ENCODE measurements at regions not wholly inside any gene's neighbourhood (a gene's known extent, or its start where the extent isn't known, plus 50 kb on each side); places are given as distances from the start of the nearest gene placed in this dataset.

GRCh38 chr12:87381742-87382141, 647.5 kb downstream of the C12orf50 start:
- no peak overlapping the region for H2AFZ ChIP-seq
- no peak overlapping the region for H3K9ac ChIP-seq
- no peak overlapping the region for H3K4me3 ChIP-seq (ENCODE audit: low read depth, low read length)
- no peaks in the 10 kb centered on the region for H3K4me1 ChIP-seq
- no peak overlapping the region for H3K4me2 ChIP-seq (ENCODE audit: low read length)
- H3K9me3 ChIP-seq (ENCODE audit: control insufficient read depth, low read length) = no peaks in the 10 kb centered on the region
- no peaks in the 10 kb centered on the region for H3K79me2 ChIP-seq
- no peak overlapping the region for H3K27ac ChIP-seq
- no peaks in the 10 kb centered on the region for H3K36me3 ChIP-seq (ENCODE audit: control insufficient read depth, insufficient read depth, low read length)
- TF ChIP-seq CTCF (IDR thresholded peaks at IDR 0.05) = no peak
- no peaks in the 10 kb centered on the region for H3K27me3 ChIP-seq (ENCODE audit: control insufficient read depth, insufficient read depth, low read length)

- Histone ChIP-seq H3K36me3 (ENCODE audit: control insufficient read depth, insufficient read depth, low read length) (no peaks in the 10 kb centered on the region), H3K4me2 (ENCODE audit: low read length) (no peak overlapping the region), H3K9me3 (ENCODE audit: control insufficient read depth, low read length) (no peaks in the 10 kb centered on the region), H3K79me2 (no peaks in the 10 kb centered on the region), H3K4me1 (no peaks in the 10 kb centered on the region), H2AFZ (no peak overlapping the region), H3K27me3 (ENCODE audit: control insufficient read depth, insufficient read depth, low read length) (no peaks in the 10 kb centered on the region), H3K27ac (no peak overlapping the region), H3K9ac (no peak overlapping the region), H3K4me3 (ENCODE audit: low read depth, low read length) (no peak overlapping the region)
- no peak for TF ChIP-seq CTCF (IDR thresholded peaks at IDR 0.05)
Observed at GRCh38 chr12:87378526-87378925, 650.7 kb downstream of the C12orf50 start.

GRCh38 chr12:87376722-87377121, 652.5 kb downstream of the C12orf50 start:
- Histone ChIP-seq H3K27me3 (ENCODE audit: control insufficient read depth, insufficient read depth, low read length) (no peaks in the 10 kb centered on the region), H3K79me2 (no peaks in the 10 kb centered on the region), H3K9ac (no peak overlapping the region), H3K9me3 (ENCODE audit: control insufficient read depth, low read length) (no peaks in the 10 kb centered on the region), H3K36me3 (ENCODE audit: control insufficient read depth, insufficient read depth, low read length) (no peaks in the 10 kb centered on the region), H3K4me3 (ENCODE audit: low read depth, low read length) (no peak overlapping the region), H3K4me1 (no peaks in the 10 kb centered on the region), H3K4me2 (ENCODE audit: low read length) (no peak overlapping the region), H3K27ac (no peak overlapping the region), H2AFZ (no peak overlapping the region)
- TF ChIP-seq CTCF (IDR thresholded peaks at IDR 0.05) = no peak

- no peak overlapping the region for H3K27ac ChIP-seq
- TF ChIP-seq CTCF (IDR thresholded peaks at IDR 0.05) = no peak
Observed at GRCh38 chr12:87369161-87369560, 660.0 kb downstream of the C12orf50 start.

GRCh38 chr12:87368259-87368658, 660.9 kb downstream of the C12orf50 start:
- no peaks in the 10 kb centered on the region for H3K79me2 ChIP-seq
- H3K27ac ChIP-seq = no peak overlapping the region
- H3K9me3 ChIP-seq (ENCODE audit: control insufficient read depth, low read length) = no peaks in the 10 kb centered on the region
- no peaks in the 10 kb centered on the region for H3K36me3 ChIP-seq (ENCODE audit: control insufficient read depth, insufficient read depth, low read length)
- no peak overlapping the region for H3K4me3 ChIP-seq (ENCODE audit: low read depth, low read length)
- H2AFZ ChIP-seq = no peak overlapping the region
- H3K27me3 ChIP-seq (ENCODE audit: control insufficient read depth, insufficient read depth, low read length) = no peaks in the 10 kb centered on the region
- no peaks in the 10 kb centered on the region for H3K4me1 ChIP-seq
- H3K4me2 ChIP-seq (ENCODE audit: low read length) = no peak overlapping the region
- no peak for TF ChIP-seq CTCF (IDR thresholded peaks at IDR 0.05)
- H3K9ac ChIP-seq = no peak overlapping the region

More at GRCh38 chr12:87369161-87369560, 660.0 kb downstream of the C12orf50 start:
- Histone ChIP-seq H3K4me3 (ENCODE audit: low read depth, low read length) (no peak overlapping the region), H3K27me3 (ENCODE audit: control insufficient read depth, insufficient read depth, low read length) (no peaks in the 10 kb centered on the region), H3K9me3 (ENCODE audit: control insufficient read depth, low read length) (no peaks in the 10 kb centered on the region), H3K79me2 (no peaks in the 10 kb centered on the region), H3K4me2 (ENCODE audit: low read length) (no peak overlapping the region), H3K9ac (no peak overlapping the region), H3K4me1 (no peaks in the 10 kb centered on the region), H3K36me3 (ENCODE audit: control insufficient read depth, insufficient read depth, low read length) (no peaks in the 10 kb centered on the region), H2AFZ (no peak overlapping the region)

All from parathyroid adenoma (tissue), 2 donors.